Activated T-helper 1 cell treated with anti-CD3 and anti-CD28 coated beads, Interleukin-12 subunit alpha, Interleukin-12 subunit beta, Interleukin-2, Interleukin-4 antibody, amounts not matched to agents 30 ng/mL and 10 ng/mL and 1 ng/mL, durations not matched to agents 14 hours and 24 hours and 36 hours (primary cell): ENCODE measurements at regions not wholly inside any gene's neighbourhood (a gene's known extent, or its start where the extent isn't known, plus 50 kb on each side); places are given as distances from the start of the nearest gene placed in this dataset.

ENCODE experiments used
- DNase-seq: peaks from one replicate; pipeline ENCODE4 v3.0.0; 2021; ENCODE audit warnings: low spot score
- H3K27ac Mint-ChIP-seq: one replicate; pipeline ENCODE4 v1.8.0; 2021; ENCODE audit warnings: mild to moderate bottlenecking, mixed read lengths
- H3K27me3 Mint-ChIP-seq: one replicate; pipeline ENCODE4 v1.8.0; 2022; ENCODE audit warnings: mild to moderate bottlenecking, moderate library complexity, mixed read lengths; ENCODE audit not compliant: insufficient read depth
- H3K36me3 Mint-ChIP-seq: one replicate; pipeline ENCODE4 v1.8.0; 2021; ENCODE audit warnings: low read depth, mixed read lengths
- H3K4me1 Mint-ChIP-seq: one replicate; pipeline ENCODE4 v1.8.0; 2021; ENCODE audit warnings: low read depth, mixed read lengths
- H3K4me3 Mint-ChIP-seq: one replicate; pipeline ENCODE4 v1.8.0; 2021; ENCODE audit warnings: mild to moderate bottlenecking, moderate library complexity, mixed read lengths
- H3K9me3 Mint-ChIP-seq: one replicate; pipeline ENCODE4 v1.8.0; 2021; ENCODE audit warnings: mixed read lengths
- intact Hi-C: fragments of 100-400 bp; cut with micrococcal nuclease; formaldehyde crosslinking; loops from one replicate; pipeline ENCODE4 v1.15.1; 2024

DNA sequence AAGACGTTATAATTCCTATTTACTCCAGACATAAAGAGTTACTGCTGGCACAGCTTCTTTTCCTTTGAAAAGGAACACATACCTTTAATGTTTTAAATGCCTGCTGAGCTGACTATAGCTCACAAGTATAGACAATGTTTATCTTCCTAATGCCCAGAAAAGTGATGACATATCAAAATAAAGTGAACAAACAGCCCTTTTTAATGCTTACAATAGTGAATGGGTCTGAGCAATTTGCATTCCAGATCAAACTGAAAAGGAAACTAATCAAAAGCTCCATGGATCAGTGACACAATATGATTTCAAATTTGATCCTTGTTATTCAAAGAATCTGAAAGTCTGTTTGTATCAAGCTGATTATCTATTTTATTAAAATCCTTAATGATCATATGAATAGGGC, 233.6 kb upstream of the SEMA3E start:
- peaks cover 1% of the 10 kb centered on the region for H3K27me3 Mint-ChIP-seq
- no peaks in the 10 kb centered on the region for H3K36me3 Mint-ChIP-seq
- intact Hi-C loops = no loop called here
- H3K4me1 Mint-ChIP-seq = no peaks in the 10 kb centered on the region
- H3K27ac Mint-ChIP-seq = no peak overlapping the region
- H3K9me3 Mint-ChIP-seq = no peaks in the 10 kb centered on the region
- H3K4me3 Mint-ChIP-seq = no peak overlapping the region
- DNase-seq = no peak

DNA sequence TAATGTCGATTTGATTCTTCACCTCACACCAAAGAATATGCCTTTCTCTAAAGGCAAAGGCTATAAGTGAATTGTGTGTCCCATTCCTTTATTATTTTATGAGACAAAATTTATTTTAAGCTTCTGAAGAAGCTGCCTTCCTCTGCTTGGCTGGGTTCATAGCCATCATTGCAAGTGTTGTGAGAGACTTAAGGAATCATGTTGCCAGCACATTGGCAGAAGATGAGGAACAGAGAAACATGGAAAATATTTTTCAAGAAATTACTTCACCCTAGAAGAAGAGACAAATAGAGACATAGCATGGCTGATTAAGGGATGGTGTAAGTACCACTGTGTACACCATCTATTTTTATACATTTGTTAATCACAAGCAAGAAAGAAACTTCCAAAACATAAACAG, 230.1 kb upstream of the SEMA3E start:
- no peak for DNase-seq
- H3K27me3 Mint-ChIP-seq = peaks cover under 1% of the 10 kb centered on the region
- no peaks in the 10 kb centered on the region for H3K9me3 Mint-ChIP-seq
- intact Hi-C loops = no loop called here
- H3K36me3 Mint-ChIP-seq = no peaks in the 10 kb centered on the region
- H3K27ac Mint-ChIP-seq = no peak overlapping the region
- H3K4me1 Mint-ChIP-seq = no peaks in the 10 kb centered on the region
- H3K4me3 Mint-ChIP-seq = no peak overlapping the region

DNA sequence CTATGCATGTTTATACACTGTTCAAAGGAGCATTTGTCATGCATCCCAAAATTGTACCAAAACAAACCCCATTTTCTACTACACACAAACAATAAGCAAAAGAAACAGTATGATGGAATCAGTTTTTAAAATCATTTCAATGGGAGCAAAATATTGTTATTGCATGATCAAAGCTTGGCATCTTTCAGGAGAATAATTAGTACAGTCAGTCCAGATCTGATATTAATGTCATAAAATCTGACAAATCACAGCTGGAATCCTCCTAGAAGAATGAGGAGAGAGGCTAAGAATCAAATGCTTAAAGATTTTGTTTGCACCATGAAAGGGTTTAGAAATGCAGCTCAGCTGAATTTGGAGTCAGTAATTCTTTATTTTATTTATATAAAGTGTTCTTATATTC, 229.7 kb upstream of the SEMA3E start:
- DNase-seq = no peak
- Mint-ChIP-seq H3K27ac (no peak overlapping the region), H3K4me1 (no peaks in the 10 kb centered on the region), H3K36me3 (no peaks in the 10 kb centered on the region), H3K4me3 (no peak overlapping the region), H3K9me3 (no peaks in the 10 kb centered on the region), H3K27me3 (no peaks in the 10 kb centered on the region)
- intact Hi-C loops = no loop called here

DNA sequence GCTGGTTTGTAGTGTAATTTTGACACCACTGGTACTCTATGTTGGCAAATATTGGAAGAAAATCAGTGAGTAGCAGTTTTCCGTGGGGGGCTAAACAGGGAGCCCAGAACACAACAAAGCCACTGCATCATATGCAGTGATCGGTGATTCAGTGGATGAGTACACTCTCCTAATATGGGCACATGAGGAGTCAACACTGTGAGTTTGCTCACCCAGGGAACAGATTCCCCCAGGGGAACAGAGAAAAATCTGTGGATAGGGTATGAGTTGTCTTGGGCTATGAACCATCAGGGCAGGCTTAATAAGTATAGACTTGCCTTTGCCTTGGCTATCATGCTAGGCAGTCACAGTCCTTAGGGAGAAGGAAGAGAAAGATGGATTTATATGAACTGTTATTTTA, 227.7 kb upstream of the SEMA3E start:
- H3K36me3 Mint-ChIP-seq = no peaks in the 10 kb centered on the region
- no peaks in the 10 kb centered on the region for H3K9me3 Mint-ChIP-seq
- H3K4me3 Mint-ChIP-seq = no peak overlapping the region
- no peak overlapping the region for H3K27ac Mint-ChIP-seq
- no peak for DNase-seq
- no peaks in the 10 kb centered on the region for H3K27me3 Mint-ChIP-seq
- intact Hi-C loops = no loop called here
- H3K4me1 Mint-ChIP-seq = no peaks in the 10 kb centered on the region

DNA sequence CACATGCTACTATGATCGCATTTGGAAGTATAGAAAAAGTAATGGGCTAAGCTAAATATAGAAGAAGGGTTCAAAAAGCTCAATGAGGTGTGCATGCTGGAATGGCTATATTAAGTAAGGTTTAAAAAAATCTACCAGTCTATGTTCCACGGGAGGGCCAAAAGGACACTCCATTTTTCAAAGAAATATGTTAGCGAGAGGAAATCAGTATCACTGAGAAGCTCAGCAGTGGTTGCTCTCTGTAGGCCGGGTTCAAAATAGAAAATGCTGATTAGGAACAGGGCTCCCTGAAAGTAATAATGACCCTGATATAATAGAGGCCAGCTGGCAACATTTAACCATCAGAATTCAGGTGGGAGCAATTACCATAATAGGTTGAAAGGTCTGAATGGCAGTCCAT, 224.5 kb upstream of the SEMA3E start:
- Mint-ChIP-seq H3K27me3 (no peaks in the 10 kb centered on the region), H3K4me3 (no peak overlapping the region), H3K9me3 (no peaks in the 10 kb centered on the region), H3K36me3 (no peaks in the 10 kb centered on the region), H3K27ac (no peak overlapping the region), H3K4me1 (no peaks in the 10 kb centered on the region)
- DNase-seq = no peak
- intact Hi-C loops = no loop called here

DNA sequence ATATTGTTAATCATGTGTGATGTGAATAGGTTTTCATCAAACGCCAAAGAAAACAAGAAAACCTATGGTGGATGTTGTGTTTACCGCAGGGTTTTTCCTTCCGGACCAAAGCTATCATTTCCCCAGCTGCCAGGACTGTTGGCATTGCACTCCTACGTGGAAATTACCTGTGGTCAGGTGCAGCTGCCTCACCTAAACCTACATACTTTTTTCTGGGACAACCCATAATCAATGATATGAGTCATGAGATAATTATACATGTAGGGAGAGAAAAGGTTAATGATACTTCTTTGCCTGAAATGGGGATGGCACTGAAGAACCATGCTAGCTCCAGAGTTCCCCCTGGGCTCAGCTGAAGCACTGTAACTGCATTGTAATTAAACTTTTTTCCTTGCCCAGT, 223.6 kb upstream of the SEMA3E start:
- H3K27ac Mint-ChIP-seq = no peak overlapping the region
- intact Hi-C loops = no loop called here
- no peak for DNase-seq
- H3K4me3 Mint-ChIP-seq = no peak overlapping the region
- no peaks in the 10 kb centered on the region for H3K27me3 Mint-ChIP-seq
- H3K9me3 Mint-ChIP-seq = no peaks in the 10 kb centered on the region
- no peaks in the 10 kb centered on the region for H3K4me1 Mint-ChIP-seq
- no peaks in the 10 kb centered on the region for H3K36me3 Mint-ChIP-seq

DNA sequence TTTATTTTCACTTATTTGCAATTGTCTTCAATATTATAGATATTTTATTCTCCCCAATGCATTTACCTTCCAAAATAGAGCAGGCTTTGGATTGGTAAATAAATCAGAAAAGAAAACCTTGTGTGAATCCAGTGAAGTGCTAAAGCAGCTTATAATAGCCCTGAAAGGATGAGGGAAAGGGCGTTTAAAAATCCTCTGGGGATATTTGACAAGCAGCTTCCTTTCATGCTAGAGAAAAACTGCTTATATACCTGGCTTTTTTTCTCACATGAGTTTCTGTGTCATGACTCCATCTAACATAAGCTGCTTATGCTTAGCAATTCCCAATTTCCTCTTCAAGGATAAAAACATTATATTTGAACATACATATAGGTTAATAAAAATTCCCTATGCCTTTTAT, 221.6 kb upstream of the SEMA3E start:
- H3K27me3 Mint-ChIP-seq = no peaks in the 10 kb centered on the region
- H3K9me3 Mint-ChIP-seq = no peaks in the 10 kb centered on the region
- H3K4me3 Mint-ChIP-seq = no peak overlapping the region
- H3K27ac Mint-ChIP-seq = no peak overlapping the region
- intact Hi-C loops = no loop called here
- no peaks in the 10 kb centered on the region for H3K4me1 Mint-ChIP-seq
- no peak for DNase-seq
- no peaks in the 10 kb centered on the region for H3K36me3 Mint-ChIP-seq

DNA sequence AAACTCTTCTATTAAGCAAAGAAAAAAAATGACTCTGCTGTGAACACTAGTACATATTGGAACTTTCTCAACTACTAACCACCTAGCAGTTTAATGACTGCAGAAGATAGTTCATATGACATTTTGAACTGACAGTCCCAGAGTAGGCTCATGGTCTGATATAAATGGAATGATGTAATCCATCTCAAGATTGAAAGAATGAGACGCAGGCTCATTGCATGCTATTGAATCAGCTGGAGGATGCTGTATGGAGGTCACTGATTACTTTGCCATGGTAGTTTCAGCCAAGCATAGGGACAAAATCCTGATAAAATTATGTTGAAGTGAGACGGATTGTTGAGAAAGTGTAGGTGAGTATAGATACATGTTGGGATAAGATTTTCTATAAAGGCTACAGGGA, 217.6 kb upstream of the SEMA3E start:
- Mint-ChIP-seq H3K27ac (no peak overlapping the region), H3K9me3 (no peaks in the 10 kb centered on the region), H3K27me3 (no peaks in the 10 kb centered on the region), H3K36me3 (no peaks in the 10 kb centered on the region), H3K4me1 (no peaks in the 10 kb centered on the region), H3K4me3 (no peak overlapping the region)
- no peak for DNase-seq
- intact Hi-C loops = no loop called here

DNA sequence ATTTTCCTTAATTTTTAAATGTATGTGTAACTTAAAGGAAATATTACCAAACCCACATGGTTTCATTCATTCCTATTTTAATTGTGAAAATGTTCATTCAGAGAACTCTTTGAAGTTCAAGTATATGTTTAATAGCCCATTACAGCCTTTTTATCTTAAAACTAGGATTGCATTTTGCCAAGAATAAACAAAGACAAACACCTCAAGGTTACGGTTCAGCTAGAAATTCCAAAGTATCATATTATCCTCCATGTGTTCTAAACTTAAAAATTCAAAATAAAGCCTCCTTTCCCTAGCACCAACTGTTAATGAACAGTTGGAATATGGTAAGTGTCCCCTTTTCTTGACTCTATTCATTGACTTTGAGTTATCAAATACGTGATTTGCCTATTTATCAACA, 215.6 kb upstream of the SEMA3E start:
- no peak for DNase-seq

DNA sequence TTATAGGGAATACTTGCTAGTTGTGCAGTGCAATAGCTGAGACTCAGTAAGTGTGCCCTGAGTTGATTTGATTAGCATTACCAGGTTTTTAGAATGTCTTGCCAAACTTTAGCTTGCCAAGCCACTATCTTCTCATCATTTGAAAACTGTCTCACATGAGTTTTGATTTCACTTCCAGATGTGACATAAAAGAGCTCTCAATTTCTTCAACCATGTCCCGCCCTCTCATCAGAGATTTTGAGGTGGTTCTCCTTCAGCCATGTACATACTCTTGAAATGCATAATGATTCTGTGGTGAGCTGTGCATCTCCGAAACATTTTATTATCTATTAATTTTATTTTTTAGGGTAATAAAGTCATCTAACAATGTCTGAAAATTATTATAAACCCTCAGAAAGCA, 215.0 kb upstream of the SEMA3E start:
- Mint-ChIP-seq H3K9me3 (no peaks in the 10 kb centered on the region), H3K27ac (no peak overlapping the region), H3K4me3 (no peak overlapping the region), H3K4me1 (no peaks in the 10 kb centered on the region), H3K27me3 (no peaks in the 10 kb centered on the region), H3K36me3 (no peaks in the 10 kb centered on the region)
- DNase-seq = no peak
- intact Hi-C loops = no loop called here

More for the DNA sequence above, 215.6 kb upstream of the SEMA3E start:
- Mint-ChIP-seq H3K36me3 (no peaks in the 10 kb centered on the region), H3K4me3 (no peak overlapping the region), H3K27me3 (no peaks in the 10 kb centered on the region), H3K4me1 (no peaks in the 10 kb centered on the region), H3K27ac (no peak overlapping the region), H3K9me3 (no peaks in the 10 kb centered on the region)
- intact Hi-C loops = no loop called here

DNA sequence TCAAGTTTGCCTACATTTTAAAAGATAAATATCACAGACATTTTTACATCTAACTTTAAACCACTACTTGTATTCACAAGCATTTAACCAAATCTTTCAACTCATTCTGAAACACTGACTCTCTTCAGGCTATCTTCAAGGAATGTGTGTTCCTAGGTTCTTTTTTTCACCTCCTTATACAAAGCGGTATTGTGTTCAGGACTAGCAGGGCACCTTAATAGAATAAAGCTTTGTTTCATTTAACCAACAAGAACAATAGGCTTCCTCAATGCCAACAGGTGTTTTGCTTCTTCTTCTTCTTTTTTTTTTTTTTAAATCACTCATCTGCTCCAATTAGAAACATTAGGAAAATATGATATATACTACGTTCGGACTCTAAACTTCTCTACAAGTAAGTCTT, 212.9 kb upstream of the SEMA3E start:
- H3K4me1 Mint-ChIP-seq = no peaks in the 10 kb centered on the region
- H3K27ac Mint-ChIP-seq = no peak overlapping the region
- H3K36me3 Mint-ChIP-seq = no peaks in the 10 kb centered on the region
- H3K27me3 Mint-ChIP-seq = no peaks in the 10 kb centered on the region
- intact Hi-C loops = no loop called here
- H3K4me3 Mint-ChIP-seq = no peak overlapping the region
- H3K9me3 Mint-ChIP-seq = no peaks in the 10 kb centered on the region
- no peak for DNase-seq

DNA sequence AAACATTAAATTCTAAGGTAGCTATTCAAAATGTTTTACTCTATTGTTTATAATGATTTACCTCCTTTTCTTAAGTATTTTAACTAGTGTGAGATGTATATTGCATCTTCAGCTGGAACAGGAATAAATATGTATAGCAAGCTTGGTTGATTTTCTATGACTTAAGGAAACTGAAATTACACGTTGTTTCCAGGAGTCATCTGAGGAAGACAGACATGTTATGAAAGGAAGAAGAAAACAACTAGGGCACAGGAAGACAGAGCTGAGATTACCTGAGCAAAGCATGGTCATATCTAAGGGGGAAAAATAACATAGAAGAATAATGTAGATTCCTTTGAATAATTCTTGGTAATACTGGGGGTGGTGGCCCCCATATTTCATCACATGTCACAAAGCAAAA, 210.9 kb upstream of the SEMA3E start:
- Mint-ChIP-seq H3K27me3 (no peaks in the 10 kb centered on the region), H3K9me3 (no peaks in the 10 kb centered on the region), H3K4me3 (no peak overlapping the region), H3K36me3 (no peaks in the 10 kb centered on the region), H3K4me1 (no peaks in the 10 kb centered on the region), H3K27ac (no peak overlapping the region)
- intact Hi-C loops = no loop called here
- DNase-seq = no peak

DNA sequence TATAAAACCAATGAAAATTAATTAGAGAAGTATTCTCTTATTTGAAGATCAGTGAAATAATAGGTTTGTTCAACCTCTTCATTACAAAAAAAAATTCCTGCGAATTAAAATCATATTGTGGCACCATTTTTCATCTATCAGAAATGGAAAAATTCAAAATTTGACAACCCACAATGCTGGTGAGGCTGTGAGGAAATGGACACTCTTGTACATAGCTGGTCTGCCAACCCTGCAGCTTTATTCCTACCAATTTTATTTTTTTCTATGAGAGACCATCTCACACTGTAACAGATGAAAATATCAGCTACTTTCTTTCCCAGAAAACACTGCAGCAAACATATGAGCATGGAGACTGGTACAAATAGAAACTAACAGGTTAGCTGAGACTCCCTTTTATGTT, 208.8 kb upstream of the SEMA3E start:
- H3K4me3 Mint-ChIP-seq = no peak overlapping the region
- H3K27ac Mint-ChIP-seq = no peak overlapping the region
- H3K27me3 Mint-ChIP-seq = no peaks in the 10 kb centered on the region
- no peaks in the 10 kb centered on the region for H3K9me3 Mint-ChIP-seq
- no peaks in the 10 kb centered on the region for H3K4me1 Mint-ChIP-seq
- intact Hi-C loops = no loop called here
- H3K36me3 Mint-ChIP-seq = no peaks in the 10 kb centered on the region
- no peak for DNase-seq

DNA sequence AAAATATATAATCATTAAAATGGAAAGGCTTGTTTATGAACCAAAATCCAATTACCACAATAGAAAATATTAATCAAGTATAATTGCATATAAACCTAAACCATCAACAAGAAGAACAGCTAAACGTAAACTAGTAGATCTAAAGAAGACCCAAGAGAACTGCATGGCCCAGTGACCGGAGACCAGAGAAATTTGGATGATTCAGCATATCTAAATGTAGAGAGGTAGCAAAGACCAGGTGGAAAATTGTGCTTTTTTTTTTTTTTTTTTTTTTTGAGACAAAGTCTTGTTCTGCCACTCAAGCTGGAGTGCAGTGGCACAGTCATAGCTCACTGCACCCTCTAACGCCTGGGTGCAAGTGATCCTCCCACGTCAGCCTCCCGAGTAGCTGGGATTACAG, 207.2 kb upstream of the SEMA3E start:
- DNase-seq = no peak
- Mint-ChIP-seq H3K4me1 (no peaks in the 10 kb centered on the region), H3K36me3 (no peaks in the 10 kb centered on the region), H3K9me3 (no peaks in the 10 kb centered on the region), H3K4me3 (no peak overlapping the region), H3K27ac (no peak overlapping the region), H3K27me3 (no peaks in the 10 kb centered on the region)
- intact Hi-C loops = no loop called here
